GM18870 (cell line): ENCODE measurements at regions not wholly inside any gene's neighbourhood (a gene's known extent, or its start where the extent isn't known, plus 50 kb on each side); places are given as distances from the start of the nearest gene placed in this dataset.

Source experiments
- ATAC-seq: cut with Tn5 transposase; IDR thresholded peaks from one replicate; pipeline ENCODE4 v1.9.1; 2021; ENCODE audit warnings: moderate library complexity; ENCODE audit not compliant: unreplicated experiment

DNA sequence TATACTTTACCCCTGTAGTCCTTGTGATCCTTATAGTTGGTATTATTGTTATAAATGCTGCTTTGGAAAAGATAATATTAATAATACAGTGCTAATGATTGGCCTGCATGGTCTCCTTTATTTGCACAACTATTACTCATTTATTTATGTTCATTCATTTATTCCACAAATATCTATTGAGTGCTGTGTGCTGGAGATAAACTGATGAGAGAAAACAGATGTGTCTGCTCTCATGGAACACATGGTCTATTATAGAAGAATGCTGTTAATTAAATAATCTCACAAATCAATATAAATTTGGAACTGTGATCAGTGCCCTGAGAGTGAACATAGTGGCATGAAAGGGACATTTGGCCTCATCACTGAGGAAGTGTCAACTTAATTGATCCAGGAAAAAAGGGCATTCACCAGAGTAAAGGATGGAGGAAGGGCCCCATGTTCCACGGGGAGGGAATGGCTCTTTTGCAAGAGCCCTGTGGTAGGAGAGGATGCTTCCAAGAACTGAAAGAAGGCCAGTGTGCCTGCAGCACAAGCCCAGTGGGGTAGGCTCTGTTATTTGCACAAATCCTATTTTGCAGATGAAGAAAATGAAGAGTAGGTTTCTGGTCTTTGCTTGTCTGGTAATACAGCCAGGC, 91.5 kb upstream of the STK39 start:
- no peak for ATAC-seq

DNA sequence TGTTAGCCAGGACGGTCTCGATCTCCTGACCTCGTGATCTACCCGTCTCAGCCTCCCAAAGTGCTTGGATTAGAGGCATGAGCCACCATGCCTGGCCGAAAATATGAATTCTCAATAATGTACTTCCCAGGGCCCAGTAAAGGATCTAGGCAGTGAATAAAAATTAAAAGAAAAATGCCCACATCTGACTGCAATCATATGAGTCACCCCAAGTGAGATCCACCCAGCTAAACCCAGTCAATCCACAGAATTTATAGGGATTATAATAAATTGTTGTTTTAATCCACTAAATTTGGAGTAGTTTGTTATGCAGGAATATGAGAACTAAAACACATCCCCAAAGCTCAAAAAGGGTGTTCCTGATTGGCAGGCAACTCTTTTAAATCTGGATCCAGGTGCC, 93.5 kb upstream of the STK39 start:
- ATAC-seq, result no peak

DNA sequence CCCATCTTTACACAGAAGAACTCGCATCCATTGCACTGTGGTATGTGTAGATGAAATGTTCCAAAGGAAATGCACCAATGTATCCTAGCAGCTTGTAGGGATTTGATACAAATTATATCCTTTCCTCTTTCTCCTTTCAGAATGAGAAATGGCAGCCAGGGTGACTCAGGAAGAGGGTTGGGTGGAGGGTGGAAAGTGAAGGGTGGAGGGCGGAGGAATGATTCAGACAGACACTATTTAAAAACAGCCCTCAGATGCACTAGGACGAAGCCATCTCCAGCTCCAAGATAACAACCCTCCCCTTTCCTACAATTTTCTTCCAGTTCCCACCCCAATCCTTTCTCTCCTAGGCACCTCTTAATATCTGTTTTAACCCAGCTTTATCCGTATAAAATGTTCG, 96.2 kb upstream of the STK39 start:
- no peak for ATAC-seq

DNA sequence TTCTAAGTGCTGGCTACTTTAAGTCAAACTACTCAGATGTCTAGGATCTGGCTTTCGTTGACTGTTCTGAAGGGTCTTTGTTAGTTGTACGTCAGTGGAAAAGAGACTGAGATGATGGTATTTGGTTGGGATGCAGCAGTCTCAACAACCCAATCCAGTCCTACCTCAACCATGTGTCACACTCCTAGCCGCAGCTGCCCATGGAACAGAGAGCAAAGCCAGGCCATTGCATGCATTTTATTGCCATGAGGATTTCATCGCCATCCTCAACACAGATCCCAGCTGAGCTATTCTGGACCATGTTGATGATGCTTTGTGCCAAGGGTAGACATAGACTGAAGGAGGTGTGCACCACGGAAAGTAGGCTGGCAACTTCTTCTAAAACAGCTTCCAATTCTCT, 97.3 kb upstream of the STK39 start:
- ATAC-seq, result no peak

DNA sequence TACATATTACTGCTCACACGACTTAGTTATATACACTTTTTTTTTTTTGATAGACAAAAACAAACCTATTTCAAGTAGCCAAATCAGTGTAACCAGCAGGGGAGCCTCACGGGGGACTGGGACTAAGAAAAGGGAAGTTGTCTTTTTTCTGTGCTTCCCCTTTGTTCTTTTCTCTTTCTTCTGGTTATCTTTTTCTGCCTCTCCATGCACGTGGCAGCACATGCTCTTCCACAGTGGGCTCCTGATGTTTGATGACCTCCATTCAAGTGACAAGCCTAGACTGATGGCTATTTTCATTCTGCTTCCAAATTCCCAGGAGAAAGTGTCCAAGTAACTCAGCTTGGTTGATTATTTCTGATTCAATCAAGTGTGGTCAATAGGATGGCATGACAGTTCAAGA, 98.2 kb upstream of the STK39 start:
- no peak for ATAC-seq

DNA sequence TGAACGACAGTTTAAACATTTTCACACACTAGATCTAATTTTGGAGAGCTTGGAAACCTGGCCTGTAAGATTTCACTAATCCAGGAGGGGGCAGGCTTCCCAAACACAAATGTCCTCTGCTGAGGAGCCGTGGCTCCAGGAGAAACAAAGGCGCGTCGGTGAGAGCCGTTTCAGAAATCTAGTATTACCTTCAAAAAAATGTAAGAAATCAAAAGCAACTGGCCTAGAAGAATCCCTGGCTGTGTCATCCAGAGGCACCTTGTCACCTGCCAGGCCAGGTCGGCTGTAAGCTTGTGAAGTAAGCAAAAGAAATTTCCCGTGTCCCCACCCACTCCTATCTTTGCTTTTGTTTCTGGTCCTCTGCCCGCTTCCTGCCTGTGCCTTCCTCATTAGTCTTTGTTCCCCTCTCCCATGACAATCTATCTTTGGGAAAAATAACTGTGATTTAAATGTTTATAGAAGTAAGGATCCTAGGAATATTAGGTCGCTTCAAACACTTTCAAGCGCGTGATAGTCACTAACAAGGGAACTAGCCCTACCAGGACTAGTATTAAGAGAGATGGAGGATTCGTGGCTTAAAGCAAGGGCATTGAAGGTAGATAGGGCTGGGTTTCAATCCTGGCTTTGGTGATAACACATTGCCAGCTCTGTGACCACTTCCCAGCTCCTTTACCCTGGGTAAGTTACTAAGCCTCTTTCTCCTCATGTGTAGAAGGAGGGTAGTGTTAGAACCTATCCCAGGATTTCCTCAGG, 99.5 kb upstream of the STK39 start:
- ATAC-seq, result peak; percentile 60

DNA sequence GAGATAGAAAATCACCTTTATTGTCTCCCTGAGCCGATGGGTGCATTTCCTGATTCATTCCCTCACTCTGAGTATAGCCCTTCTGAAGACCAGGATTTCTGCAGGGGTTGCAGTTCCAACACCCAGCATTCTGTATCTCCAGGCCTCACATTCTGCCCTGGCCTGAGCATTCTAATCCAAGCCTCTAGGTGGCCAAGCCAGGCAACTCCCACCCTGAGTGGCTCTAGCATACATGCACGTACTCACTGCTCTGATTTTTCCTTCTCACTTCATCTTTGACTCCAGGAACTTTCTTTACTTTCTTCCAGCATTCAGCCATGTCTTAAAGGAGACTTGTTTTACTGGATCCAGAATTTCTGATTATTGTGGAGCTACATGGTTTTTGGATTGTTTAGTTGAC, 100.7 kb upstream of the STK39 start:
- peak; percentile 54 for ATAC-seq

DNA sequence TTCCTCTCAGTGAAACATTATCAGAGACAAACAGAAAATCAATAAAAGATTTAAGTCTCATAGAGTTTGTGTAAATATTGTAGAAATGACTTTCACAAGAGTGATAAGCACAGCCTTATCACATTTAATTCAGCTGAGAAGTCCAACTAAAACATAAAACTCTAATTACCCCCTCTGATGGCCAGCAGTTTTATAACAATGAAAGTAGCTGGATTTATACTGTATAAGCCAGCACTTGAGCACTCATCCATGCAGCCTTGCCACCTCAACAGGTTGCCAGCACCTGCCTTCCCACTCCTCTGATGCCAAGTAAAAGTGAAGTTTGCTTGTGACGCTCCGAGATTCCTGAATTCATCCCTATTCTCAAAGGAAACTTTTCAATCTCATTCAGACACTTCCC, 103.0 kb upstream of the STK39 start:
- ATAC-seq, result no peak

DNA sequence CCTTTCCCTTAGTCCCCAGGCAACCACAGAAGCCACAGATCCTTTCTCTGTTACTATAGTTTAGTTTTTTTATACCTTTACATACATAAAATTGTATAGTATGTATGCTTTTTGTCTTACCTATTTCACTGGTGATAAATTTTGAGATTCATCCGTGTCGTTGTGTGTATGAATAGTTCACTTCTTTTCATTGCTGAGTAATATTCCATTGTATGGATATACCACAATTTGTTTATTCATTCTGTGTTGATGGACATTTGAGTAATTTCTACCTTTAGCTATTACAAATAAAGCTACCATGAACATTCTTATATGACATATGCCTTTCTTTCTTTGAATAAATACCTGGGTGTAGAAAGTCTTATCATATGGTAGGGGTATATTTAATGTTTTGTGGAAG, 102.8 kb upstream of the CERS6 start:
- no peak for ATAC-seq

DNA sequence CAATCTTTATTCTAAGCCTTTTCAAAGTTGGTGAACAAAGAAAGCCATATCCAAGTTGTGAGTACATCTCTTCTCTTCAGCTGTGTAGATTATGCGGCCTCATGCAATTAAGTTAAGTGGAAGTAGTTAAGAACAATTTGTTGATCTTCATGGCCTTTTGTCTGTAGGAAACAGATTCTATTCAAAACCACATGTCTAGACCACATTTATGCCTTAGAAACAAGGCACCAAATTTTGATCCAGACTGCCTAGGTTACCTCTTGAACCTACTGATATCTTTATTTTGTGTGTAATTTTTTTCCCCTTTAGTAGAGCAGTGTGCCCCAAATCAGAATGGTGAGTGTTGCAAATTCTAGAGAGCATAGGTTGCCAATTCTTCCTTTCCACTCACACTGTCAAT, 101.6 kb upstream of the CERS6 start:
- no peak for ATAC-seq

DNA sequence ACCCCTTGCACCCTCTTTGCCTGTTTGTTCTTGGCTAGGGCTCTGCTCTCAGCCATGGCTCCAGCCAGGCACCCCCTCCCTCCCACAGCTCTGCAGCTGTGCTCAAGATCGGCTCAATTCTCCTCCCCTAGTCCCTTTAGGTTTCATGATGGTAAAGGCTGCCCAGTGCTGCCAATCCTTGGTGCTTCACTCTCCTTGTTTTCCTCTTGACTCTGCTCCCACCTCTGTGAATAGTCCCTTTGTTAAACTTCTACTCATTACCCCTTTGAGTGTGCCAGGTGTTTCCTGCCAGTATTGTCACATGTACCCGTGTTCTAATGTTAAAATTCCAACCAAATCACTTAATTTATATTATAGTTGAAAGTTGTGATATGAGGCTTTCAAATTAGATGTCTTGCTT, 101.0 kb upstream of the CERS6 start:
- ATAC-seq, result no peak

DNA sequence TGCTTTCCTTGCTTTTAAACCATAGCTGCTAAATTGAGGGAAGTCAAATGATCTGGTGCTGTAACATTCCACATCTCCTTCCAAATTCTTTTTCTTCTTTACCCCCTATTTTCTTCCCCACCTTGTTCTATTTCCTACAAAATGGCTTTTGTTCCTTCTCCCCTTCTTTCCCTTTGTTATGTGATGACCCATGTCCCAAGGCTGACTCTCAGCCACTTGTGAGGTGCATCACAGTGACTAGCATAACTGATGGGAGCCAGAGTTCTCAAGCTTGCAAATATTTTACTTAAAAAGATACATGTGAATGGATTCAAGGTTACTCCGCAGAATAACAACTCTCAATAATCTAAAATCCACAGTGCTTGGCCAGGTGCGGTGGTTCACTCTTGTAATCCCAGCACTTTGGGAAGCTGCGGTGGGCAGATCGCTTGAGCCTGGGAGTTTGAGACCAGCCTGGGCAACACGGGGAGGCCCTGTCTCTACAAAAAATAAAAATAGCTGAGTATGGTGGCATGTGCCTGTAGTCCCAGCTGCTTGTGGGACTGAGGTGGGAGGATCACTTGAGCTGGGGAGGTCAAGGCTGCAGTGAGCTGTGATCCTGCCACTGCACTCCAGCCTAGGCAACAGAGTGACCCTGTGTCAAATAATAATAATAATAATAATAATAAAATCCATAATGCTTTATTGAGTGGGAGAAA, 100.1 kb upstream of the CERS6 start:
- ATAC-seq, result no peak

DNA sequence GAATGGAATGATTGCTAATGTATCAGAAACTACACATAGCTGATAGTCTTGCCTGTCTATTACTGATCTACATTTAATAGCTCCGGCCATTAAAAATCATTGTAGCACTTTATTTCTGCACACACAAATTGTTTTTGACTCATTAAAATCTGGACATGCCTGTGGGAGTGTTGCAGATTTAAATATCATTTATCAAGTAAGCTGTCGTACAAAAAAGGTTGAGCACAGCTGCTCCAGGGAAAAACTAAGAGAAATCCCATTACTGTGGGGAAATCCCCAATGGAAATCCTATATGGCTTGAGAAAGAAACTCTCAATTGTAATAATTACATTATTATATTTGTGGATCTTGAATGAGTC, 99.6 kb upstream of the CERS6 start:
- ATAC-seq, result no peak

DNA sequence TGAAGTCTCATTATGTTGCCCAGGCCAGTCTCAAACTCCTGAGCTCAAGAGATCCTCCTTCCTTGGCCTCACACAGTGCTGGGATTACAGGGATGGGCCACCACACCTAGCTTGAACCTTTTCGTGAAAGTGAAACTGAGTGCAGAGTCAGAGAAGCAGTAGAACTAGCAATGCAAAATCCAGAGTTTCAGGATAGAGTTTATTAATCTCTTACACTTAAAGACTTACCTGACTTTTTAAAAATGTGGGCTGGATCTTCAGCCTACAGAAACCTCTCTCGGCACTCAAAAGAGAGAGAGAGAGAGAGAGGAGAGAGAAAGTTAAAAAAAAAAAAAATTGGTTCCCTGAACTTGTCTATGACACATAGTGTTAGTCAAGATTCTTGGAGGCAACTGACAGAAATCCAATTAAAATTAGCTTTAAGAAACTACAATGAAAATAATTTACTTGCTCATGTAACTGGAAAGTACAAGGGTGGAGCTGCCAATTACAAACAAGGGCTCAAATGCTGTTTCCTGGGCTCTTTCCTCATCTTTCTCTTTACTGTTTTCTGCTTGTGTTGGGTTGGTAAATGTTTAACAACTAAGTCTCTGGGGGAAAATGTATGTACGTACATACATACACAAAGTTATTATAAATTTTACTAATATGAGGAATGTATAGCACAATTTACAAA, 98.1 kb upstream of the CERS6 start:
- ATAC-seq, result peak; percentile 51

DNA sequence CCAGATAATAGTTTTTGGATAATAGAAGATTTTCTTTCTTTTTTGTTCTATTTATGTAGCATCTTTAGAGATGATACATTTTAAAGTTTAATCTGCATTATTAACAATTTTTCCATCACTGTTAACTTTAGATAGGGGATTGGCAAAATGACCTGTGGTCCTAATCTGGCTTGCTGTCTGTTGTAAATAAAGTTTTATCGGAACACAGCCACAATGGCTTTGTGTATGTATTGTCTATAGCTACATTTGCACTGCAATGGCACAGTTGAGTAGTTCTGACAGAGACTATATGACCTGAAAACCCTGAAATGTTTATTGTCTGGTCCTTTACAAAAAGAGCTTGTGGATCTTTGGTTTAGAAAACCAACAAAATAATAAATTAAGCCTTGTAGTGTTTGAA, 97.0 kb upstream of the CERS6 start:
- ATAC-seq, result no peak

DNA sequence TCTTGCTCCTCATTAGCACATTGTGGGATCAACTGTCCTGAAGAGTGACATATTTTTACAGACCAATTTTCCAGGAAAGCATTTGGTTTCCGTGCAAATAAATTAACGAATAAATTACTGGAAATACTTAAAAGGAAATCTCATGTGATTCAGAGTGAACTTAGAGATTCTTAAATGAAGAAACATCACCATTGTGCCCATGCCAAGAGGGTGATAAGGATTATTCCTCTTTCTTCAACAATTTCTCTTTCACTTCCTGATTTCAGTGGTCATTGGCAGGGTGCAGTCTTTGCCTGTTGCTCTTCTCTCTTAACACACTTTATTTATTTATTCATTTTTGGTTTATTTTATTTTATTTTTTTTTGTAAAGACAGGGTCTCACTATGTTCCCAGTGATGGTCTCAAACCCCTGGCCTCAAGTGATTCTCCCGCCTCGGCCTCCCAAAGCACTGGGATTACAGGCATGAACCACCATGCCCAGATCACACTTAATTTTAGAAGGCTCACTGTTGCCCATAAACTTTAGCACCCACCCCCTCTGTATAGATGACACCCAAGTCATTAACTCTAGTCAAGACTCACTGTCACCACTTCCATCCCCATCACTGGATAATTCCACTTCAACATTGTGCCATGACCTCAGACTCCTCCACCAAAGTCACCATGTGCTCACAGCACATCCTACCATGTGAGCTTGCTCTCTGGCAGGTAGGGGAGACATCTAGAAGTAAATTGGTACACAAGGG, 92.6 kb upstream of the CERS6 start:
- no peak for ATAC-seq

DNA sequence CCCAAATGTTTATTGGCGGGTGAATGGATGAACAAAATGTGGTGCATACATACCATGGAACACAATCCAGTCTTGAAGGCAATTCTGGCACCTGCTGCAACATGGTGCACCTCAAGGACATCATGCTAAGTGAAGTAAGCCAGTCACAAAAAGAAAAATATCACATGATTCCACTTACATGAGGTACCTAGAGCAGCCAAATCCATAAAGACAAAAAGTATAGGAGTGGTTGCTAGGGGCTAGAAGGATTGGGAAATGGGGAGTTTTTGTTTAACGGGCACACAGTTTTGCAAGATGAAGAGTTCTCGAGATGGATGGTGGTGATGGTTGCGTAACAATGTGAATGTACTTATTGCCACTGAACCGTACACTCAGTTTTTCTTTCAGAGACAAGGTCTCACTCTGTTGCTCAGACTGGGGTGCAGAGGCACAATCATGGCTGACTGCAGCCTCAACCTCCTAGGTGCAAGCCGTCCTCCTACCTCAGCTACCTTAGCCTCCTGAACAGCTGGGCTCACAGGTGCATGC, 90.9 kb upstream of the CERS6 start:
- no peak for ATAC-seq

DNA sequence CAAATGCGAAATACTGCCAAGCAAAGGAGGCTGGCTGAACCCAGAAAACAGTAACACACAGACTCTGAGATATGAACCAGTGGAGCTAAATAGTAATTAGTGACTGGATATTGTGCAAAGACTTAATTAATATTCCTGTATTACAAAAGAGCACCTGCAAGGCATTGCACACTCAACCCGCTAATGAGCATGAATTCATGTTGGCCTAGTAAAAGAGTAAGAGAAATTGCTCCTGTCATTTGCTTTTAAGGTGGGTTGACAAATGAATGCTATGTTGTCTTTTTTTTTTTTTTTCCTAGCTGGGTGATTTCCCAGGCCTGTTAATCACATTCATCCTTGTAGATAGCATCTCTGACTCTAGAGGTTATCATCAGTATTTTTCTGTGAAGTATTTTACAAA, 87.0 kb upstream of the CERS6 start:
- no peak for ATAC-seq

DNA sequence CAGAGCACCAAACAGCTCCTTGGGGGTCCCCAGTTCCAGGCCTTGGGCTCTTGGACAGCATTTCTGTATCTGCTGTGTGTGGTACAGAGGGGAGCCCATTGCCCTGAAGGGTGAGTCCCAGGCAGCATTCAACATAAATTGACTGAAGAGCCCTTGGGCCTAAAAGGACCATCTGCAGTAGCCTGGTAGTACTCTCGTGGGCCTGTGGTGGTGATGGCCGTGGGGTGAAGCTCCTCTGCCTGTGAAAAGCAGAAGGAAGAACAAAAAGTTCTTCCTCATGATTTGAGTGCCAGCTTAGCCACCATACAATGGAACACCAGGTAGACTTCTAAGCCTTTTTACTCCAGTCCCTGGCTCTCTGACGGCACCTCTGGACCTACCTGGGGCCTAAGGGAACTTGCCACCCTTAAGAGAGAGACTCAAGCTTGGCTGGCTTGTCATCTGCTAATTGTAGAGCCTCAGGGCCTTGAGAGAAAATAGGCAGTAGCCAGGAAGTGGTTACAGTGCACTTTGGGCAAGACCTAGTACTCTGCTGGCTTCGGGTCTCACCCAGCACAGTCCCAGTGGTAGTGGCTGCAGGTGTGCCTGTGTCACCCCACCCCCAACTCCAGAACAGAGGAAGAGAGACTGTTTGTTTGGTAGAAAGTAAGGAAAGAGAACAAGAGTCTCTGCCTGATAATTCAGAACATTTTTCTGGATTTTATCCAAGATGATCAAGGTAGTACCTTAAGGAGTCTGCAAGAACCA, 84.6 kb upstream of the CERS6 start:
- peak; percentile 75 for ATAC-seq

DNA sequence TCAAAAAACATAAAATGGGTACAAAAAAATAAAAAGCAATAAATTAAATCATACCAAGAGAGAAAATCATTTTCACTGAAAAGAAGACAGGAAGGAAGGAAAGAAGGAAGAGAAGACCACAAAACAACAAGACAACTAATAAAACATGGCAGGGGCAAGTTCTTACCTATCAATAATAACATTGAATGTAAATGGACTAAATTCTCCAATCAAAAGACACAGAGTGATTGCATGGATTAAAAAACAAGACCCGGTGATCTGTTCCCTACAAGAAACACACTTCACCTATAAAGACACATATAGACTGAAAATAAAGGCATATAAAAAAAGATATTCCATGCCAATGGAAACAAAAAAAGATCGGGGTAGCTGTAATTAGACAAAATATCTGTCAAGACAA, 82.6 kb upstream of the CERS6 start:
- ATAC-seq, result no peak
